ENCODE measurements at regions not wholly inside any gene's neighbourhood (a gene's known extent, or its start where the extent isn't known, plus 50 kb on each side); places are given as distances from the start of the nearest gene placed in this dataset.
"Not testable (repeated sequence)": the region's sequence is repeated elsewhere in the genome, so short reads cannot be mapped to it uniquely, and the experiment has no call there.

- no peak for DNase-seq (ENCODE audit: low spot score in 2 of 2)
- no peak for FAIRE-seq
Observed at GRCh38 chr5:104016646-104017045, 454.1 kb upstream of the NUDT12 start.

GRCh38 chr5:104015765-104016164 lies 453.2 kb upstream of the NUDT12 start:
- DNase-seq (ENCODE audit: low spot score in 2 of 2) (no peak), FAIRE-seq (no peak)

DNA sequence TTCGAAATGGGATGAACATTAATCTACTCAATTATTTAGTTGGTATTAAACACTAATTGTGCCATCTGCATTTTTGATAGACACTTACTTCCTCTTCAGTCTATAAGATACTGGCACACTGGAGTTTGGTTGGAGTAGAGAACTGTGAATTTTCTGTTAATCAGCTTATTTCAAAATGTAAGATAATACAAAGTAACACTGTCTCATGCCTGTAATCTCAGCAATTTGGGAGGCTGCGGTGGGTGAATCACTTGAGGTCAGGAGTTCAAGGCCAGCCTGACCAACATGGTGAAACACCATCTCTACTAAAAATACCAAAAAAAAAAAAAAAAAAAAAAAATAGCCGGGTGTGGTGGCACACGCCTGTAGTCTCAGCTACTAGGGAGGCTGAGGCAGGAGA lies 440.2 kb upstream of the NUDT12 start:
- FAIRE-seq; DNase-seq (ENCODE audit: low spot score in 2 of 2): not testable (repeated sequence)

GRCh38 chr5:104001136-104001535 lies 438.5 kb upstream of the NUDT12 start:
- no peak for FAIRE-seq
- DNase-seq (ENCODE audit: low spot score in 2 of 2) = no peak

GRCh38 chr5:103993031-103993430 lies 430.4 kb upstream of the NUDT12 start:
- no peak for DNase-seq (ENCODE audit: low spot score in 2 of 2)
- no peak for FAIRE-seq

DNA sequence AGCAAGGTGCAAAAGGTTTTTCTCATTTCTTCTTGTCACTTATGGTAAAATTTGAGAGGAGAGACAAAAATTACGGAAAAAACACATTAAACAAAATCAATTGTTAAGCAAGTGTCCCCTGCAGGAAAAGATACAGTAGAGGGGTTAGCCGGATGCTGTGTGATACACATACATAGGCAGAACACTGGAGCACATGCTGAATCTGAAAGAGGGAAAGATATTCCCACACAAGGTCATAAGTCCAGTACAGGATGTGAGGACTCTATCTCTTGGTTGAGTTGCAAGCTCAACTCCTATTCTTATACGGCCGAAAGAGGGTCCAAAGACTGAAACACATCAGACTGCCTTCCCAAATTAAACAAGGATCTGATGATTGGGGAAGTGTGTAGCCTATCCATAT lies 427.5 kb upstream of the NUDT12 start:
- FAIRE-seq (no peak), DNase-seq (ENCODE audit: low spot score in 2 of 2) (no peak)

DNA sequence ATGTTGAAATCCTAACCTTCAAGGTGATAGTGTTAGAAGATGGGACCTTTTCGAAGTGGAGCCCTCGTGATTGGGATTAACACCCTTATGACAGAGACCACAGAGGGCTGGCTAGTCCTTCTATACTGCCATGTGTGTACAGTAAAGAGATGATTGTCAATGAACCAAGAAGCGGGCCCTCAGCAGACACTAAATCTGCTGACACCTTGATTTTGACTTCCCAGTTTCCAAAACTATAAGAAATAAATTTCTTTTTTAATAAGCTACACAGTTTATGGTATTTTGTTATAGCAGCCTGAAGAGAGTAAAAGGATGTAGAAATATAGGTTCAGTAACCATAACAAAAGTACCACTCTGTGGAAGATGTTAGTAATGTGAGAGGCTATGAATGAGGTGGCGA lies 419.0 kb upstream of the NUDT12 start:
- FAIRE-seq = no peak
- DNase-seq (ENCODE audit: low spot score in 2 of 2) = no peak

- no peak for DNase-seq (ENCODE audit: low spot score in 2 of 2)
- FAIRE-seq = no peak
Observed at GRCh38 chr5:103973669-103974068, 411.1 kb upstream of the NUDT12 start.

- not testable (repeated sequence) for DNase-seq (ENCODE audit: low spot score in 2 of 2); FAIRE-seq
Observed at GRCh38 chr5:103966295-103966694, 403.7 kb upstream of the NUDT12 start.

DNA sequence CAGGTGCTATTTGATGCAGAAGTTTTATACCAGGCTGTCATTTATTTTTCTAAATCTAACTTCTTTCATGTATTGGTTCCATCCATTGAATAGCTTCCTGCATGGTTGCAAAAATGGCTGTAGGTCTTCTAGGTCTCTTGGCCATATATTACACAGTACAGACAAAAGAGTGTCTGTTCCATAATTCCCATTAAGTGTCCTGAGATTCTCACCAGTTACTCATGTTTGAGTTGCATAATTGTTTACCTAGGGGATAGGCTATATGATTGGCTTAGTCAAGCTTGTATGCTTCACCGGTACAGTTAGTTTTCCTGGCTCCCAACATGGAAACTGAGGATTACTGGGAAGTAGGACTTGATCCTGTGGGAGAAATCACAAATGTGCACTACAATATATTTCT lies 399.4 kb upstream of the NUDT12 start:
- FAIRE-seq = no peak
- no peak for DNase-seq (ENCODE audit: low spot score in 2 of 2)

DNA sequence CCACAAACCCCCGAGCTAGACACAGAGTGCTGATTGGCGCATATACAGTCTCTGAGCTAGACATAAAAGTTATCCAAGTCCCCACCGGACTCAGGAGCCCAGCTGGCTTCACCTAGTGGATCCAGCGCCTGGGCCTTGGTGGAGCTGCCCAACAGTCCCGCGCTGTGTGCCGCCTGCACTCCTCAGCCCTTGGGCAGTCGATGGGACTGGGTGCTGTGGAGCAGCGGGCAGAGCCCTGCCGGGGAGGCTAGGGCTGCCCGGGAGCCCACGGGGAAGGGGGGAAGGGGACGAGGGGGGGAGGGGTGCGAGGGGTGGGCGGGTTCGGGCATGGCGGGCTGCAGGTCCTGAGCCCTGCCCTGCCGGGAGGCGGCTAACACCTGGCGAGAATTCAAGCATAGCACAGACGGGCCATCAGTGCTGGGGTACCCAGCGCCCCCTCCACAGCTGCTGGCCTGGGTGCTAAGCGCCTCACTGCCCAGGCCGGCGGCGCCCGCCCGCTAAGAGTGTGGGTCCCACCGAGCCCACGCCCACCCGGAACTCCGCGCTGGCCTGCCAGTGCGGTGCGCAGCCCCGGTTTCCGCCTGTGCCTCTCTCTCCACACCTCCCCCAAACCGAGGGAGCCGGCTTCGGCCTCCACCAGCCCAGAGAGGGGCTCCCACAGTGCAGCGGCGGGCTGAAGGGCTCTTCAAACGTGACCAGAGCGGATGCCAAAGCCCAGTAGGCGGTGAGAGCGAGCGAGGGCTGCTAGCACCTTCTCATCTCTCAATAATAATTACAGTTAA lies 391.2 kb upstream of the NUDT12 start:
- FAIRE-seq = no peak

DNA sequence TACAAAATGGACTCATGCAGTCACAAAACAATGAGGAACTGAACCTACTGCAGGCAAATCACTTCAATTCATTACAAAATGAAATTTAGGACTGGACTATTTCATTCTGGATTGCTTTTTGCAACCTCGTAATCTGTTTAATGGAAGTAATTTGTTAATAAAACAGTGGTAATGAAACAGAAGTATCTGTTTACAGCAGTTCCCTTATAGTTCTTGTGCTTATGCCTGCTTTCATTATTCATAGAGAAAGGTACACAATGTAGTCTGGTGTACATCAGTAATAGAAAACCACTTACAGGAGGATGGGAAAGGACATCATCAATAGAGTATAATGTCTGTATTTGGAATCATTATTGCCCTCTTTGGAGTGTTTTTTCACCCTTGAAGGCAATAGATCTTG lies 389.2 kb upstream of the NUDT12 start:
- FAIRE-seq (no peak), DNase-seq (ENCODE audit: low spot score in 2 of 2) (no peak)

More for the DNA sequence above, 391.2 kb upstream of the NUDT12 start:
- no peak for DNase-seq (ENCODE audit: low spot score in 2 of 2)

GRCh38 chr5:103943230-103943629 lies 380.6 kb upstream of the NUDT12 start:
- FAIRE-seq = no peak
- DNase-seq (ENCODE audit: low spot score in 2 of 2) = no peak

GRCh38 chr5:103942587-103943186 lies 380.1 kb upstream of the NUDT12 start:
- FAIRE-seq (peak; percentile 31), DNase-seq (ENCODE audit: low spot score in 2 of 2) (no peak)

- no peak for DNase-seq (ENCODE audit: low spot score in 2 of 2)
- no peak for FAIRE-seq
Observed at GRCh38 chr5:103941596-103941995, 379.0 kb upstream of the NUDT12 start.

DNA sequence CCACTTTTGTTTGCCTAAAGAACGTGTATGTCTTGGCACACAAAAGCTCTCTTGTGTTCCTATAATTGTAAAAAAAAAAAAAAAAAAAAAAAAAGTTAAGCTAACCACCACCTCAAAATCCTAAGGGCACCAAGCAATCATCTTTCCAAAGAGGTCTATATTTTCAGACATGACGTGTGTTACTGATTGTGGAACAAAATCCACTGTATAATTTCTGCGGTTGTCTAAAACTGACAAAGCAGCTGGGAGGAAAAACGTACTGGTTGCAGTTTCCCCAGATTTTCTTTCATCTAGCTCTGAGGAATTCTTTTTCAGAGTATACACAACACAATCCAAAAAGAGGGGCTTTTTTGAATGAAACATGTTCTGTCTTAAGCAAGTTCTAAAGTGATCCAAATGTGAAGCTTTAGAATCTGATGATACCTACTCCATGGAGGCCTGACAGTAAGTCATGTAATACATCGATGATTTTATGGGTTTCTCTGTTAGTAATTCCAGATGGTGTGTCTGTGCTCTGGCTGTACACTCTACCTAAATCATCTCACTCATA lies 375.6 kb upstream of the NUDT12 start:
- no peak for DNase-seq (ENCODE audit: low spot score in 2 of 2)
- no peak for FAIRE-seq

DNA sequence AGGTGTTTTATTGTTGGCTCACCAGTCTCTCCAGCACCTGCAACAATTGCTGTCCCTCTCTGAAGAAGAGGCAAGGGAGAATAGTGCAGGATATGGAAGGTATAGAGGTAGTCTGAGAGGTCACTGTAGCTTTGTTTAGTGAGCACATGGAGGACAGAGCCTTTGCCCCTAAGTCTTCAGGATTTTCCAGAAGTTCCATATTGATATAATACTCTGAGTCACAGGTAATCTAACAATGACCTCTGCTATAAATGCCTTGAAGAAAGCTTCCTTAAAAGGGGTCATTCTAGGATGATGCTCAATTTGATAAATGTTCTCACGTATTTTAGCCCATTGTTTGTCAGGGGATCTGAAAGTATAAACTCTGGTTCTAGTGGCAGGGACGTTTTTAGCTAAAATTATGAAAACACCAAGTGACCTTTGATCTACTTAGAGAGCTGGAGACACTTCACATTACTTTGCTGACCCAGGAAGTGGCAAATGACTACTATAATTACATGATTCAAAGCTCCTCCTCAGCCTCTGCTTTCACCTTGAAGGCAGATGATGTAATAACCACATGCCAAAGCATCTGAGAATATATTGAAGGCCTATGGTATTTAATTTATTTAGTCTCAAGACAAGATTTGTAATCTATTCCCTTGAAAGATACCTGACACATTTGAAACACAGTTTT lies 366.9 kb upstream of the NUDT12 start:
- DNase-seq (ENCODE audit: low spot score in 2 of 2) (no peak), FAIRE-seq (no peak)

DNA sequence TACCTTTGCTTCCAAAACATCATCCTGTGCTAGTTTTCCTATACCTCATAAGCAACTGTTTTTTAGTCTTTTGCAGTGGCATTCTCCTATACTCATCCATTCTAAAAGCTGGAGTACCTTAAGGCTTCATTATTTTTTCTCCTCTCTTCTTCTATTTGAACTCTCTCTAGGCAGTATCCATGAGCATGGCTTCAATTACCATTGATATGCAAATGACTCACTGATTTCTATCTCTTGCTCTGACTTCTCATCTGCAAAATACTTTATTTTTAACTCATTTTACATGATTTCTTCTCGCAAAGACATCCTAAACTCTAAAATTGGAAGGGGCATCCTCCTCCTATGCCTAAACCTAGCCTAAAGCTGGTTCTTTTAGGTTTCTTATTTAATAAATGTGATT lies 365.1 kb upstream of the NUDT12 start:
- FAIRE-seq (no peak), DNase-seq (ENCODE audit: low spot score in 2 of 2) (no peak)

- FAIRE-seq (no peak), DNase-seq (ENCODE audit: low spot score in 2 of 2) (no peak)
Observed at GRCh38 chr5:103923616-103924168, 361.1 kb upstream of the NUDT12 start.

DNA sequence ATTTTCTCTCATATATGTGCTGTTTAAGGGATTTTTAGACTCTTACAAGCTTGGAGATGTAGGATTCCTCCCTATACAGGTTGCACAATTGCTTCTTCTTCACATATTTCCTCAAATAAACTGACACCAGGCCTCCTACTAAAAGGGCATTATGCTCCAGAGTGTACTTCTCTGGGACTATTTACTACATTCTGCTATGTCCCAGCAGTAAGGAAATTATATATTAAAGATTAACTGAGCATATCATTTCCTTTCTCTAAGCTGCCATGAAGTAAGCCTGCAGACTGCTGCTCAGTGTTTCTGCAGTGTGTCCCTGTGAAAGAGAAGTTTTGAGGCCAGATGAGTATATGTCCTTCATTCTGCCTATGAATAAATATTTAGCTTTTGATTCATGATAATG lies 356.9 kb upstream of the NUDT12 start:
- DNase-seq (ENCODE audit: low spot score in 2 of 2) (no peak), FAIRE-seq (no peak)
